ENCODE measurements at regions not wholly inside any gene's neighbourhood (a gene's known extent, or its start where the extent isn't known, plus 50 kb on each side); places are given as distances from the start of the nearest gene placed in this dataset.

- intact Hi-C loops (cut with micrococcal nuclease) = no loop called here
- H2BK5ac ChIP-seq (ENCODE audit: low read depth, low read length, poor library complexity, severe bottlenecking) = no peak overlapping the region
- H3K27me3 ChIP-seq (ENCODE audit: control insufficient read depth, insufficient read depth, low read length) = no peaks in the 10 kb centered on the region
- H4K20me1 ChIP-seq (ENCODE audit: insufficient read depth, low read length) = no peaks in the 10 kb centered on the region
- H4K91ac ChIP-seq (ENCODE audit: insufficient read depth, low read depth, low read length) = no peak overlapping the region
- BruUV-seq (replicated peaks) = no TSS peak
- no peak for DNase-seq
- no peak overlapping the region for H3K18ac ChIP-seq (ENCODE audit: low read depth, low read length)
- in situ Hi-C loops (cut with MboI; ENCODE audit: low sequenced_read_pairs) = no loop called here
- H3K4me1 ChIP-seq (ENCODE audit: control insufficient read depth, insufficient read depth, low read length) = no peaks in the 10 kb centered on the region
- H2BK20ac ChIP-seq (ENCODE audit: low read depth, low read length) = no peak overlapping the region
- no peak overlapping the region for H3K4ac ChIP-seq (ENCODE audit: low read depth, low read length)
- H2AFZ ChIP-seq (replicated peaks; ENCODE audit: low read length, poor library complexity) = no peak overlapping the region
- H3K9ac ChIP-seq (ENCODE audit: low read depth, low read length) = no peak overlapping the region
- H3K36me3 ChIP-seq (ENCODE audit: control insufficient read depth, insufficient read depth, low read length) = no peaks in the 10 kb centered on the region
- H3K9me1 ChIP-seq (ENCODE audit: insufficient read depth, low read length) = no peaks in the 10 kb centered on the region
- H4K5ac ChIP-seq (ENCODE audit: low read depth, low read length) = no peak overlapping the region
- H4K8ac ChIP-seq (ENCODE audit: low read depth in 2 of 2, low read length in 2 of 2) = no peak overlapping the region
- no peak overlapping the region for H3K4me3 ChIP-seq (ENCODE audit: insufficient read depth, low read depth, low read length)
- no peak overlapping the region for H3K4me2 ChIP-seq (ENCODE audit: low read depth, low read length)
- no peak for ATAC-seq (ENCODE audit: low read depth)
- H2BK15ac ChIP-seq (ENCODE audit: low read depth, low read length) = no peak overlapping the region
- H3K23ac ChIP-seq (ENCODE audit: low read depth, low read length) = no peak overlapping the region
- no peak overlapping the region for H2BK120ac ChIP-seq (ENCODE audit: low read depth, low read length)
- H3K56ac ChIP-seq (ENCODE audit: extremely low read depth, insufficient read depth, low read length) = no peak overlapping the region
- no peak overlapping the region for H2AK9ac ChIP-seq (replicated peaks; ENCODE audit: low read depth, low read length, poor library complexity)
- no peak overlapping the region for H2AK5ac ChIP-seq (ENCODE audit: low read depth, low read length)
- WGBS, 2 experiments (ENCODE audit: extremely low coverage in 2 of 2, insufficient read length in 1 of 2) = no CpG with 5 or more reads among the region's 14 CpGs
- H3K14ac ChIP-seq (replicated peaks; ENCODE audit: low read depth, low read length) = no peak overlapping the region
- no peak overlapping the region for H3K27ac ChIP-seq (ENCODE audit: insufficient read depth, low read length)
- dilution Hi-C loops (cut with HindIII; ENCODE audit: low sequenced_read_pairs, unreplicated experiment) = no loop called here
- ChIA-PET CTCF (no interaction called here), POLR2A (ENCODE audit: unreplicated experiment) (no interaction called here)
- H3K9me3 ChIP-seq (ENCODE audit: control insufficient read depth, insufficient read depth, low read length) = peaks cover 32% of the 10 kb centered on the region
- TF ChIP-seq ELK1 (IDR thresholded peaks at IDR 0.05; ENCODE audit: borderline replicate concordance, low read depth, low read length) = no peak
- no peak for TF ChIP-seq MAFK (IDR thresholded peaks at IDR 0.05; ENCODE audit: low read depth, low read length)
- TF ChIP-seq CTCF (conservative IDR thresholded peaks at IDR 0.05; ENCODE audit: low read depth, low read length) = no peak
- TF ChIP-seq CHD1 (IDR thresholded peaks at IDR 0.05; ENCODE audit: low read depth, low read length) = no peak
- no peak for TF ChIP-seq BHLHE40 (IDR thresholded peaks at IDR 0.05; ENCODE audit: low read depth, low read length)
- no peak for TF ChIP-seq NFE2L2 (IDR thresholded peaks at IDR 0.05; ENCODE audit: low read depth, low read length)
- no peak for TF ChIP-seq MAZ (IDR thresholded peaks at IDR 0.05; ENCODE audit: borderline replicate concordance, low read depth, low read length)
- TF ChIP-seq RAD21 (IDR thresholded peaks at IDR 0.05; ENCODE audit: low read length) = no peak
- no peak for TF ChIP-seq RFX5 (IDR thresholded peaks at IDR 0.05; ENCODE audit: low read depth, low read length)
- TF ChIP-seq RCOR1 (IDR thresholded peaks at IDR 0.05; ENCODE audit: insufficient replicate concordance, low read length) = no peak
- no peak for TF ChIP-seq MXI1 (IDR thresholded peaks at IDR 0.05; ENCODE audit: borderline replicate concordance, low read depth, low read length)
- TF ChIP-seq POLR2A (IDR thresholded peaks at IDR 0.05; ENCODE audit: low read depth, low read length) = no peak
- no peak for TF ChIP-seq SMC3 (IDR thresholded peaks at IDR 0.05; ENCODE audit: low read depth, low read length)
- no peak for TF ChIP-seq CEBPB (IDR thresholded peaks at IDR 0.05; ENCODE audit: low read depth, low read length)
- TF ChIP-seq FOS (IDR thresholded peaks at IDR 0.05; ENCODE audit: low read depth, low read length) = no peak
- no peak for TF ChIP-seq USF2 (IDR thresholded peaks at IDR 0.05; ENCODE audit: low read depth, low read length)
- no peaks in the 10 kb centered on the region for H3K79me1 ChIP-seq (ENCODE audit: low read depth in 1 of 2, low read length in 2 of 2)
Observed at GRCh38 chr19:30309905-30310601, 62.1 kb upstream of the ZNF536 start.

Data from IMR-90 (cell line).